ENCODE measurements at regions not wholly inside any gene's neighbourhood (a gene's known extent, or its start where the extent isn't known, plus 50 kb on each side); places are given as distances from the start of the nearest gene placed in this dataset.

DNA sequence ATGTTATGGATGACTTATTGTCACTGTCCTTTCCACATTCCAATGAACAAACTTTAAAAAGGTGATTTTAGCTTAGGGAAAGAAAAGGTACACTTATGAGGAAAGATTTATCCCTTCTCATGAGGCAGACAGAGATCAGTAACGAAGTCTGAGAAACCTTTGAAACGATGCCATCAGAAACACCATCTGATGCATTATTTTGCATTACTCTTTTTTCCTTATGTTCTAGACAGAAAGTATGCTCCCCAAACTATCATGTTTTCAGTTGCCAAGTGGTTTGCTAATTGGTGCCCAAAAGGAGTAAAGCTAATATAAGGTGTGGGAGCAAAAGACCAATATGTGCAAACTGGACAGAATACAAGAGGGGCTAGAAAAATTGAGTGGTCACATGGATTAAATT is 397.7 kb upstream of the RIOK2 start:
- no peak for DNase-seq (ENCODE audit: low spot score)

DNA sequence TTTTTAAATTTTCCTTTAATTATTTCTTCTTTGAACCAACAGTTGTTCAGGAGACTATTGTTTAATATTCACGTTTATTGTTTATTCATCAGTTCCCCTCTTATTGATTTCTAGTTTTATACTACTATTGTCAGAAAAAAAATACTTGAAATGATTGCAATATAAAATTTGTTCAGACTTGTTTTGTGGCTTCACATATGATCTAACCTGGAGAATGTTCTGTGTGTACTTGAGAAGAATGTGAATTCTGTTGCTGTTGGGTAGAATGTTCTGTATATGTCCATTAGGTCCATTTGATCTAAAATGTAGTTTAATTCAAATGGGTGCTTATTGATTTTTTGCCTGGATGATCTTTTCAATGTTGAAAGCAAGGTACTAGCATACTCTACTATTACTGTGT is 408.7 kb upstream of the RIOK2 start:
- no peak for DNase-seq (ENCODE audit: low spot score)

DNA sequence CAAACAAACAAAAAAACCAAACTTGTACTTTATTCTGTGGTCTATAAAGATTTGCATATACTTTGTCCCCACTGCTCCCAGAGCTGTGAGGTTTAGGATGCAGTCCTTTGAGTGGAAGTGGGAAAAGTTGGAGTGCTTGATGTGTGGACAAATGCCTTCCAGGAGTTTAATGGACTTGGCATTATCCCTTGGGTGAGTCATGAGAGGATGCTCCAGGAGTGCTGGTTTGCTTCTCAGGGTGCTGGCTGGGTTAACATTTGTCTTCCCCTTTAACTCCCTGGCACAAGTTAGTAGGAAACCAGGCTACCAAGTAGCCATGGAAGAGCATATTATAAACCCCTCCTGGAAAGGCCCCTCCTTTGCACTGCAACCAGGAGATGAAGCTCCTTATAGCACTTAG is 417.4 kb upstream of the RIOK2 start:
- no peak for DNase-seq (ENCODE audit: low spot score)

DNA sequence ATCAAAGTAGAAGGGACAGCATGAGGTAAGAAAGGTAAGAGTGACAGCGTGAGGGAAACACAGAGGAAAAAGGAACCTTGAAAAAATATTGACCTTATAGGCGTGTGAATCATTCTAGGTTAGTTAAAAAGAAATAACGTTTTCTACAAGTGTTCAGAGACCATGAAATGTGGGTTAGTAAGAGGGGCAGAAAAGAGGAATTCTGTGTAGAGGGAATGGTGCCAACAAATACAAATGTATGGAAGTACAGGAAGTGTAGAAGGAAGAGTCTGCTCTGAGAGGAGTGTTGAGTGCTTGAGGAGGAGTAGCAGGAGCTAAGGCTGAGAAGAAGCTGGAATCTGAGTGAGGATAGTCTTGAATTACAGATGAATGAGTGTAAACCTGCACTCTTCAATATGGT is 418.6 kb upstream of the RIOK2 start:
- no peak for DNase-seq (ENCODE audit: low spot score)

DNA sequence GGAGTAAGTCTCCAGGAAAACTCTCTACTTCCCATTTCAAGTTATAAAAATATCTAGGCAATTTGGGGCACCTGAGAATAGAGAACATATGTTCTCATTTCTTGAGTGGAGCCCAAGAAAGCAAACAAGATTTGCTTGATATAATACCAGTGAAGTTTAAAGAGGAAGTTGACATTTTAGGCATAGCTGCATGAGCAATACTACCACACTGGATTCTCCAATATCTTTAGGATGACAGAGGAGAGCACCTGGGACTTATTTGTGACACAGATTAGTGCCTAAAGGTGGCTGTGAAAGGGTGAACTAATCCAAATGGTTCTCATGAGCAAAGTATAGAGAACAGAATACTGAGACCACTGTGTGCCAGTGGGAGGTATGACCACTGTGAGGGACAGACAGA is 423.5 kb upstream of the RIOK2 start:
- DNase-seq (ENCODE audit: low spot score), result no peak

DNA sequence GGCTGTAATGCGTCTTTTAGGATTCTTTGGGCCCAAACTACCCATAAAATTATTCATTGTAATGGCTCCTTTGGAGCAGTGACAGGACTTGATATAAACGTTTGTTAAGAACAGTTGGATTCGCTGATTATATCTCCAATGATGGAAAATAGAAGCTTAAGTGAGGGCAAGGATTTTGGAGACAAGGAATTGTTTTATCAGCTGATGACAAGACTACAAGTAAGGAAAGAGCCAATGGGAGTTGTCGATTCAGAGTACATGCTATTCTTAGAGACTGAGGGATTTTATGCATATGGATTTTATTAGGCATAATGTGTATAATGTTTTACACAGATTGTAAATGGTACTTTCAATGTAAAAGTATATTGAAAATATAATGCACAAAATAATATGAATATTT is 425.5 kb upstream of the RIOK2 start:
- DNase-seq (ENCODE audit: low spot score), result no peak

DNA sequence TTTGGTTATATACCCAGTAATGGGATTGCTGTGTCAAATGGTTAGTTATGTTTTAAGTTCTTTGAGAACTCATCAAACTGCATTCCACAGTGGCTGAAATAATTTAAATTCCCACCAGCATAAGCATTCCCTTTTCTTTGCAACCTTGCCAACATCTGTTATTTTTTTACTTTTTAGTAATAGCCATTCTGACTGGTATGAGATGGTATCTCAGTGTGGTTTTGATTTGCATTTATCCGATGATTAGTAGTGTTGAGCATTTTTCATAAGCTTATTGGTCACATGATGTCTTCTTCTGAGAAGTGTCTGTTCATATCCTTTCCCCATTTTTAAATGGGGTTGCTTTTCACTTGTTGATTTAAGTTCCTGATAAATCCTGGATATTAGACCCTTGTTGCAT is 435.7 kb upstream of the RIOK2 start:
- DNase-seq (ENCODE audit: low spot score), result no peak

DNA sequence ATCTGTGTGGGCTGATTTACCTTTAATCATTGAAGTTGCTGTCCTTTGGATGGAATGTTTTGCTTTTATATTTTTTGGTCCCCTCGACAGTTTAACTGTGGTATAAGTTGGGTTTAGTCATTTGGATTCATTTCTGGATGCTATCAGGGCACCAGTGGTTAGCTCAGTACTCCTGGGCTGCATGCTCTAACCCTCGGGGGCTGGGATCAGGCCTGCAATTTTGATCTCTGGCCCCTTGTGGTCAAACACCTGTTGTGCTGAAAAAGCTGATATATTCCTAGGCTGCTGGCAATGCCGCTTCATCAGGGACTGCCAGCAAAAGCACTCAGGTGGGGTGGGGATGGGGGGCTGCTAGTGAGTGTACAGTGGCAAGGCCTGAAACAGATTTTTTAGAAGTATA is 440.4 kb upstream of the RIOK2 start:
- no peak for DNase-seq (ENCODE audit: low spot score)

DNA sequence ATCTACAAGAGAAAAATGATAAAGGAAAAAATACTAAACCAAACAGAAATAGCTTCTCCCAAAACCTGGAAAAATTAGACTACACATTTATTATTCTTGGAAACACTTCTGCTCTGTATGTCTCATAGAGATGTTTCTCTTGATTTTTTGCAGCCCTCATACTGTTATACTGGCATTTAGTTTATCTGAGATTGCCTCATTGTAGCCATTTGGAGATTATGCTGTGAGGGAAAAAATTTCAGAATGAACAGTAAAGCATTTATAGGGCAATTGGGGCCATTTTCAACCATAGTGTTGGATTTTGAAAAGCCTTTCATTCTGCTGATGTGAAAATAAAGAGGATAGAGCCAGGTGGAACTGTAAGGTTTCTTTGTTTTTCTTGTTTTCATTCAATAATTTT is 441.8 kb upstream of the RIOK2 start:
- DNase-seq (ENCODE audit: low spot score), result no peak

DNA sequence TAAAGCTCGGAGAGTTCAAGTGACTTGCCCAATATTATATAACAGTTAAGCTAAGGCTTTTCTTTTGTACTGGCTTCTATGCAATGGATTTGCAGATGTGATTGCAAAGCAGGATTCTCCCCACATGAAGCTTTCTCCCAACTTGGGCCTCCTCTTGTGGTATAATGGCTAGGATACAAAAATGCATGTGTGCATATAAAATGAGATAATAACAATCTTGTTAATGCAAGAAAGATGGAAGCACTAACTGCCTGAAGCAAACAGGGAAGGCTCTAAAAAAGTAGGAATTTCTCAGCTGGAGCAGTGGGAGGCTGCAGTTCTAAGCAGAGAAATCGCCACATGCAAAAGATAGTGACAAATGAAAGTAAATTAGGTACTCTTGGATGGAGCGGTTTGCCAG is 444.2 kb upstream of the RIOK2 start:
- no peak for DNase-seq (ENCODE audit: low spot score)

DNA sequence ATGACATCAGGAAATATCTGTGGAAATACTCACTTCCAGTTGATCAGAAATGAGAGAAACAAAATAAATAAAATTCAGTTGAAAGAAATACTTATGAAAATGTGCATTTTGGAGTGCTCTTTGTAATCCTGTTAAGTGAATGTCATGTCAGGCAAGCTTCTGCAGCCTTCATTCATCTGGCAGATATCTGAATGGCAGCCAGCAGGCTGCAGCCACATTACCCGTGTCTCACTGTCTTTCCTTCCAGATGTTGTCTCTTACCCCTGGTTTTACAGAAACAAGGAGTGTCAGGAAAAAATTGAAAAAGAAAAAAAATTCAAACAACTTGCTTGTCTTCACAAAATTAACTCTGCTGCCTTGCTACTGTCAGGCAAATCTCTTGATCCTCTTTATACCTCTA is 445.0 kb upstream of the RIOK2 start:
- no peak for DNase-seq (ENCODE audit: low spot score)

DNA sequence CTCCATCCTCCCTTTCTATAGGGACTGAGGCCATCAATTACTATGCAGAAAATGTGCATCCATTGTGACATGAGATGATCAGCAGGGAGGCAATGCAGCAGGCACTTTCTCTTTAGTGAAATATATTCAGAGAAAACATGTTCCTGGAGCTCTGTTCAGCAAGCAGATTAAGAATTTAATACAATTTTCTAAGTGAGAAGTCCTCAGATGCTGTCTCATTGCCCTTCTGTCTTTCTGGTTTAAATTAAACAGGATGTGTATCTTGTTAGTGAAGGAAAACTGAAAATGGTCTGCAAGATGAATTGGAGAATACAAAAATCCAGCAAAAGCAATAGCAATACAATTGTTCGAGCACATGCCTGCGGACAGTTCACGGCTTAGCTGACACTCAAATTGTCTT is 445.8 kb upstream of the RIOK2 start:
- no peak for DNase-seq (ENCODE audit: low spot score)

DNA sequence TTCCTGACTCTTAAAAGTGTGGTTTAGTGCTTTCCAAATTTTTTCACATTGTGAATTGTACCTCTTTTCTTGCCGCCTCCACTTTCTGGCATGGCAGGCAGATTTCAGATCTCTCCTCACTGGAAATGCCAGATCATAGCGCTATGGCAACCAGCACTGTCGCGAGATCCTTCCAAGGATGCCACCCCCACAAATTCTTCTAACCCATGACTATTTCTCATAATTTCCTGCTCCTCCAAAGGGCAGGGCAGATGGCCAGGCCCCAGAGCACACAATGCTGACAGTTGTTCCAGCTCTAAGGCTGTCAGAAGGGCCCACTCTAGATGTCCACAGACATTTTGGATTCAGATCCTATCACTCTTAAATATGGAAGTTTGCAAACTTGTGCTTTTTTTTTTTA is 446.2 kb upstream of the RIOK2 start:
- peak; percentile 66 for DNase-seq (ENCODE audit: low spot score)

DNA sequence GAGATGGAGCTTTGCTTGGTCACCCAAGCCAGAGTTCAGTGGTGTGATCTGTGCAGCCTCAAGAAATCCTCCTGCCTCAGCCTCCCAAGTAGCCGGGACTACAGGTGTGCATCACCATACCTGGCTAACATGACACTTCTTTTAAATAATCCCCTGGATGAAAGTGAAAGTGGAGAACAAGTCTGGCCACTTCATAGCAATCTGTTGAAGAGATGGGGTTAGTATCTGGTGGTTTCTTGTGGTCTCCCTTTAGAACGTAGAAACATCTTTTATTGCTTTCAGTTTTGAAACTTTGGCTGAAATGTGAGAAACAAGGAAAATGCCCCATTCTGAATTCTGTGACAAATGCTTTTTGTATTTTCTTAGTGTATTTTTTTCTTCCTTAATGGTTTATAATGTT is 452.5 kb upstream of the RIOK2 start:
- DNase-seq (ENCODE audit: low spot score), result no peak

DNA sequence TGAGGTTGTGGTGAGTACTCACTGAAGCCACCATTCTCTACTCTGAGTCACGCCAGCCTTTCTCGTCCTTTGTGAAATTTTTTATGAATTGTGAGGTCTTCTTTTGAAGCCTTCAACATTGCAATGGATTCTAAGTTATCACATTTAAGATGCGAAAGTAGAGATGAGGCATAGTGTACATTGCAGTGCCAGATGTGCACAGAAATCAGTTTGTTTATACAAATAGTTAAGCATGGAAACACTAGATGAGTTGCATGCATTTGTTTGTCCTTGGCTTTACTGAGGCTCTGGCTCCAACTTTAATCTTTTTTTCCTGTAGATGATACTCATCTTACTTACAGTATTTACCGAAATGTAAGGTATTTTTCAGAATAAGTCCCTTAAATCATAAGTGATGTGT is 453.7 kb upstream of the RIOK2 start:
- no peak for DNase-seq (ENCODE audit: low spot score)

DNA sequence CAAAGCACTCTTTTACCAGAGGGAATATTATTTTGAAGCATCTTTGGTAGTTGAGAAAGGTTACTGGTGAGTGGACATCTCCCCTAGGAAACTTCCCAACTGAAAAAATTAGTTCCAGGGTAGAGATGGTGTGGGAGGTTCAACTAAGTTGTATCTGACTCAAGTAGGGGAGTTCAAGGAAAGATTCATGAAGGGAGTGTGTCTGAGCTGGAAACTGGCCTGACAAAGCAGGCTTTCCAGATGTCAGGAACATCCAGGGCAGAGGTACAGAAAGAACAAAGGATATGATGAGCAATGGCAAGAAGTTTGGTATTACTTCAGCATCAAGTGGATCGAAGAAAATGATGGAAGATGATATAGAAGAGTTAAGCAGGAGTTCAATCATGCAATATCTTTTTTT is 458.0 kb upstream of the RIOK2 start:
- DNase-seq (ENCODE audit: low spot score), result no peak

DNA sequence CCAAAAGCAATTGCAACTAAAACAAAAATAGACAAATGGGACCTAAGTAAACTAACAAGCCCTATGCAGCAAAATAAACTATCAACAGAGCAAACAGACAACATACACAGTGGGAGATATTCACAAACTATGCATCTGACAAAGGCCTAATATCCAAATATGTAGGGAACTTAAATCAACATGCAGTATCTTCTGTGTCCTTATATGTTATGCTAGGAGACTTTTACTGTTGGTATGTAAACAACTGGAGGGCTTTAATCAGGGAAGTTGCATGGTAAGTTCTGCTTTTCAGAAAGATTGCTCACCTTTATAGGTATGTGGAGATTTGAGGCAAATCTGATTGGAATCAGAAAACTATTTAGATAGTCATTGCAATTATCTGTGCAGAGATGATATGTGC is 461.2 kb upstream of the RIOK2 start:
- no peak for DNase-seq (ENCODE audit: low spot score)

DNA sequence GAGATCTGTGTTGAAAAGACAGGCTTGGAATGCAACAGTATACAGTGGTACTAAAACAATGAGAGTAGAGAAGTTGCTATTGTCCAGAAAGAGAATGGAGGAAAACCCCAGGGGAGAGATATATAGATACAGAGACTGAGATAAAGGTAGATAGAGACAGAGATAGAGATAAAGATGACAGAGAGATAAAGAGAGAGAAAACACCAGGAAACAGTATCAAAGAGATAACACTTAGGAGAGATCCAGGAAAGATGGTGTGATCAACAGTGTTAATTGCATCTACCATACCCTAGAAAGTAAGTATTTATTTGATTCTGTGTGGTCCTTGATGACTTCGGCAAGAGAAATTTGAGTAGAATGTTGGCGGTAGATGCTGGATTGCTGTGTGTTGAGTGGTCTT is 461.8 kb upstream of the RIOK2 start:
- no peak for DNase-seq (ENCODE audit: low spot score)

DNA sequence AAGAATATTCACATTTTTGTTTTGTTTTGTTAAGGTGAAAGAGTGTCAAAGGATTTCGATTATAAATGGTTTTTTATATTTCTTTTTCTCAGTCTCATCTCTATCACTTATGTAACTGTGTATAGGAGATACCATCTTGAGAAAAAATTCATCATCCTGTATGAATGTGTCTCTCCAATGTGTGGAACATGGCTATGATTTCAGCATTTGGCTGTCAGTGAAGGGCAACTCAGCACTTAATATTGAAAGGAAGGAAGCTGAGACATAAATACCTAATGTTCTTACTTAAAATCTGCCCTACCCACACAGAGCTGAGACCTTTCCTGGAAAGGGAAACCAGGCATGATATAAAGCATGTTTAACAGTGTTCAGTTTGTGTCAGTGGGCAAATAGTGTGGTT is 474.2 kb upstream of the RIOK2 start:
- no peak for DNase-seq (ENCODE audit: low spot score)

DNA sequence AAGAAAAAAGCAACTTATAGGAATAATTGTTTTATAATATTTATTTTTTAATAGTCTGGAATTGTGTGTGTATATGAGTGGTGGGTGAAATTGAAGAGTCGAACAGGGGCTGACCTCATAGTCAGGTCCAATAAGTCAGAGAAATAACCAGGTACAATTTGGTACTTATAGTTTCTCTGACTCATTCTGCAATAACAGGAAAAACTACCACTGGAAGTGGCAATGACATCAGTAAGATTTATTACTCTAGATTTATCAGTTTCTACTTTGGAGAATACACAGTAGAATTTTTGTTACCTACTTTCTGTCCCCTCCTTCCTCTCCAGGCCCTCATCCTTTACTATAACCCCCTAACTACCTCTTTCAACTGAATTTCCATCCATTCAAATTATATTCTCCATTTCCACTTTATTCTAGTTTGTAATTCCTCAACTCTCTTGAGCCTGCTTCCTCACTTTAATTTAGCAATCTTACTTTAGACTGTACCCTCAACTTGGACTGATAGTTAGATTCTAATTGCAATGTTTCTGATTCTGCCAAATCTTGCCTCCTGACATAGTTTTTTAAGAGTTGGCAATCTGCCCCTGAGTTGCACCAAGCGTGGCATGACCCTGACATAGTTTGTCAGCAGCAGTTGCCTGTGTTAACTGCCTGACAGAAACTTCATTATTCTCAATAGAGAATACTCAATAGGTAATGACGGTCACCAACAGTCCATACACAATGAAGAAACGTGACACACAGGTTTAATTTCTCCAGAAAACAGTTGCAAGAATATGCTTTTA is 475.3 kb upstream of the RIOK2 start:
- DNase-seq (ENCODE audit: low spot score), result no peak

DNA sequence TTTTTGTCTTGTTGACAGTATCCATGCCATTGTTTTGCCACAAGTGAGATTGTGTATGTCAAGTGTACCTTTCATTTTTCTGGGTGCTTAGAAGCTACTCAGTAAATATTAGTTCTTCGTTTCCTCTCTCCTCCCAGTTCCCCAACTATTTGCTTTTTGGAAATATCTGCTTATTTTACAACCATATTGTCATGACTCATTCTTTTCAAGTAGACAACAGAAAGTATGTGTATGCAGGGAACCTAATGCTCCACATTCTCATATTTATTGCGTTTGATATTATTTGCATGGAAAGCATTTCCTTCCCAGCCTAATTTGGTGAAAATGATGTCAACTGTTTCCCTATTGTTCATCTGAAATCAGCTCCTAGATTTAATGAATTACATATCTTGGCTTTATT is 483.7 kb upstream of the RIOK2 start:
- DNase-seq (ENCODE audit: low spot score), result no peak

DNA sequence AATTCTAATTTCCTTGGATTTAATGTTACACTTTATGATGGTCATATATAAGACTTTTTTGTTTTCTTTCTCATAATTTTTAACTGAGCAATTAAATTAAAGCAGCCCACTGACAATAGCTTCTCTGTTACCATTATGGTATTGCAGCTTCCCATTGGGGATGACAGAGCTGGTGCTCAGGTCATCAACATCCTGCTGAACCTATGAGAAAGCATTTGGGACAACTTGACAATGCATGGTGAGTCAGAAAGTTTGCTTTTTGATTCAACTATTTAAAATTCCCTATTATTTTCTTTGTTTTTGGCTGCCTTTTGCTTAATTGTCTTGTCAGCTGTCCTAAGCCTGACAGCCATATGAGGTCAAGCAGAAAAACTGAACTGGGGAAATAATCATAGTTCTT is 487.4 kb upstream of the RIOK2 start:
- DNase-seq (ENCODE audit: low spot score), result no peak

DNA sequence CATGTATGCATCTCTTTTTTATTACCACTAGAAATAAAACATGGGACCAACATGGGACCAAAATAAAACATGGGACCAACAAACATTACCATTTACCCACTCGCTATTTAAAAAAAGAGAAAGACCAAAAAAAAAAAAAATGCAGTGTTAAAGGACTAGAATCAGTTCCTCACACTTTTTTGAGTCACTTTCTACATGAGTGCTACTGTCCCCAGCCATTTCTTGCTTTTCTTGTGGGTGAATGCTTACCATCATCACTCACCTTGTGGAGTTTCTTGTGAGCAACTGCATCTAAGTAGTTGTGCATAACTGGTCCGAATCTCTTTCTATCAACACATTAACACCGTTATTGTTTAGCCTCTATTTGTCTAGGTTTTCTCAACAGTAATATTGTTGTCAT is 493.6 kb upstream of the RIOK2 start:
- no peak for DNase-seq (ENCODE audit: low spot score)

DNA sequence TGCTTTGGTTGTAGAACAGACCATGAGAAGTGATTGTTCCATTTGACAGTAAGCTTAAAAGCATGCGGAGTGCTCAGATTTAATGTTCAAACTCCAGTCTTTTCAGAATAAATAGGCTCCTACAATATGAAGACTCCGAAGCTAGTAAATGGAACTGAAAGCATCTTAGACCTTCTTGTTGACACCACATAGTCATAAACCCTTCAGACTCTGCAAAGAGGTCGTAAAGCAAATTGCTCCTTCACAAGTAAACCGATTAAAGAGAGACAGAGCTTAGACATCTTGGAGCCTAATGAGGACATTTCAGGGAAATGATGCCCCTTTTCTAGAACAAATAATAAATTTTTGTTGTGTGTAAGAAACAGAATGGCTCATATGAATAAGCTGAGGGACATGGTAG is 511.0 kb upstream of the RIOK2 start:
- DNase-seq (ENCODE audit: low spot score), result no peak

DNA sequence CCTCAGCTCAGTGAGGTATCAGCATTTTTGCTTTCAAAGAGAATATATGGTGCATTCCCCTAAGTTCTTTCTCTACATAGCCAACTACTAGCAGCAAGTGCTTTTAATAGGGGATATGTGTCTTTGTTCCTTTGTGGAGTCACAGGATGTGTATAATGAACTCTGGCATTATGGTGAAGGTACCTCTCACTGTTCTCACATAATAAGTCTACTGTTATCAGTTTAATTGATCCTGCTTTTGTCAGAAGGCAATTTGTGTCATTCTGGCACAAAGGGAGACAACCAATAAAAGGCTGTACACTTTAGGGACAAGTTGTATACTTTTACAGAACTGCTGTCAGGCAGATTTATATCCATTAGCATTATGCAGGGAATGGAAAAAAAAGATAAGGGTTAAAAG is 531.4 kb upstream of the RIOK2 start:
- DNase-seq (ENCODE audit: low spot score), result no peak

Data from H4 (cell line).